Osteoblast (primary cell): ENCODE measurements at regions not wholly inside any gene's neighbourhood (a gene's known extent, or its start where the extent isn't known, plus 50 kb on each side); places are given as distances from the start of the nearest gene placed in this dataset.

Source experiments
- DNase-seq: peaks from one replicate; pipeline ENCODE4 v3.0.0; 2011; ENCODE audit warnings: low spot score, mixed read lengths; ENCODE audit not compliant: insufficient read length; ENCODE audit errors: missing footprints
- H2AFZ ChIP-seq: 2 replicates; pipeline ENCODE4 v1.6.0; 2011; ENCODE audit warnings: mild to moderate bottlenecking, low read length
- H3K27ac ChIP-seq: 2 replicates; pipeline ENCODE4 v1.5.1; 2011; ENCODE audit warnings: mild to moderate bottlenecking, low read depth, low read length, moderate library complexity
- H3K27me3 ChIP-seq: 2 replicates; pipeline ENCODE4 v1.6.0; 2012; ENCODE audit warnings: mild to moderate bottlenecking, control low read depth, inconsistent platforms, low read length, moderate library complexity; ENCODE audit not compliant: insufficient read depth
- H3K36me3 ChIP-seq: 2 replicates; pipeline ENCODE4 v1.5.1; 2011; ENCODE audit warnings: mild to moderate bottlenecking, low read length, control low read depth, moderate library complexity; ENCODE audit not compliant: insufficient read depth
- H3K4me1 ChIP-seq: 2 replicates; pipeline ENCODE4 v1.5.1; 2011; ENCODE audit warnings: mild to moderate bottlenecking, low read length, control low read depth, moderate library complexity; ENCODE audit not compliant: insufficient read depth
- H3K4me2 ChIP-seq: 2 replicates; pipeline ENCODE4 v1.6.0; 2011; ENCODE audit warnings: mild to moderate bottlenecking, low read length; ENCODE audit not compliant: insufficient read depth
- H3K4me3 ChIP-seq: fragments of 200-600 bp; sonication (generic); 3 replicates; pipeline ENCODE4 v1.5.1; 2012; ENCODE audit warnings: mild to moderate bottlenecking, low read length, inconsistent platforms; ENCODE audit not compliant: insufficient read depth
- H3K79me2 ChIP-seq: 2 replicates; pipeline ENCODE4 v1.6.0; 2012; ENCODE audit warnings: mild to moderate bottlenecking, low read length, control low read depth, inconsistent platforms; ENCODE audit not compliant: insufficient read depth
- H3K9me3 ChIP-seq: 2 replicates; pipeline ENCODE4 v1.5.1; 2011; ENCODE audit warnings: low read depth, low read length, control low read depth
- H4K20me1 ChIP-seq: 2 replicates; pipeline ENCODE4 v1.6.0; 2012; ENCODE audit warnings: mild to moderate bottlenecking, low read length, control low read depth; ENCODE audit not compliant: insufficient read depth
- TF ChIP-seq, protein P1 (sequence below): IDR thresholded peaks from 2 replicates; pipeline ENCODE4 v1.5.1; 2011; ENCODE audit warnings: mild to moderate bottlenecking, low read depth, low read length, moderate library complexity; ENCODE audit errors: extremely low read depth

DNA sequence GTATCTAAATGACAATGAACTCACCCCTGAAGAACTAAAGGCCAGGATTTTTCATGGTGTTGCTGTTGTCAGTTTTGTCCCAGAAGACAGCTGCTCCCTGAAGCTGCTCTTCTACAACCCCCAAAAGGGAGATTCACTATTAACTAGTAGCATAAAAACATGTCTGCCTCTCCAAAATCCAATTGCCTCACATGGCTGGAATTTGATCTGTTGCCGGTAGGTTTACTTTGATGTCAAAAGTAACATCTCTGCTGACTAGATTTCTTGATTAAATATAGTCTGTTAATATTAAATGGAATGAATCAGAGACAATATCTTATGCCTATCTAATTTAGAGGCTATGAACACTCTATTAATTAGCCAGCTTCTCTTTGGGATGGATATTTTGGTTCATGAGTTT is 425.4 kb downstream of the ETS1 start:
- no peak for DNase-seq
- H3K27ac ChIP-seq, result no peak overlapping the region
- H2AFZ ChIP-seq, result no peak overlapping the region
- H3K4me1 ChIP-seq, result no peaks in the 10 kb centered on the region
- no peaks in the 10 kb centered on the region for H3K79me2 ChIP-seq
- H3K4me3 ChIP-seq, result no peak overlapping the region
- TF ChIP-seq, protein P1, sequence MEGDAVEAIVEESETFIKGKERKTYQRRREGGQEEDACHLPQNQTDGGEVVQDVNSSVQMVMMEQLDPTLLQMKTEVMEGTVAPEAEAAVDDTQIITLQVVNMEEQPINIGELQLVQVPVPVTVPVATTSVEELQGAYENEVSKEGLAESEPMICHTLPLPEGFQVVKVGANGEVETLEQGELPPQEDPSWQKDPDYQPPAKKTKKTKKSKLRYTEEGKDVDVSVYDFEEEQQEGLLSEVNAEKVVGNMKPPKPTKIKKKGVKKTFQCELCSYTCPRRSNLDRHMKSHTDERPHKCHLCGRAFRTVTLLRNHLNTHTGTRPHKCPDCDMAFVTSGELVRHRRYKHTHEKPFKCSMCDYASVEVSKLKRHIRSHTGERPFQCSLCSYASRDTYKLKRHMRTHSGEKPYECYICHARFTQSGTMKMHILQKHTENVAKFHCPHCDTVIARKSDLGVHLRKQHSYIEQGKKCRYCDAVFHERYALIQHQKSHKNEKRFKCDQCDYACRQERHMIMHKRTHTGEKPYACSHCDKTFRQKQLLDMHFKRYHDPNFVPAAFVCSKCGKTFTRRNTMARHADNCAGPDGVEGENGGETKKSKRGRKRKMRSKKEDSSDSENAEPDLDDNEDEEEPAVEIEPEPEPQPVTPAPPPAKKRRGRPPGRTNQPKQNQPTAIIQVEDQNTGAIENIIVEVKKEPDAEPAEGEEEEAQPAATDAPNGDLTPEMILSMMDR, result no peak
- no peaks in the 10 kb centered on the region for H3K9me3 ChIP-seq
- H3K36me3 ChIP-seq, result no peaks in the 10 kb centered on the region
- H3K4me2 ChIP-seq, result no peak overlapping the region
- H4K20me1 ChIP-seq, result no peaks in the 10 kb centered on the region
- H3K27me3 ChIP-seq, result no peaks in the 10 kb centered on the region

DNA sequence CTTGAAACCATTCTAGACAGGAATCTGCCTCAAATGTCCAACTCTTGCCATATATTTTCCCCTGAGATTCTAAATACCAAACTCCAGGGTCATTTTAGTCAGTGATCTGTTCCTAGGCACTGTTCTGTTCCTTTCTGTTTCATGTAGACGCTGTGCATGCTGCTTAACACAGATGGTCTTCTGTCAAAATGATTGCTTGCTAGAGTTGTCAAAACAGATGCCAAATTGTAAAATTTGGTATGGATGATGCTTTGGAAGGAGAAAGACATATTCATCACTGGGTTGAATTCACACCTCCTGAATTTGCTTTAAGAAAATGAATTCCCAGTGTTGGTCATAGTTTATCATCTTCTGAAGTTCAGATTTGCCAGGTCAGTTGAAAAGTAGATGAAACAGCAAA is 425.9 kb downstream of the ETS1 start:
- H3K4me1 ChIP-seq, result no peaks in the 10 kb centered on the region
- no peaks in the 10 kb centered on the region for H3K79me2 ChIP-seq
- H4K20me1 ChIP-seq, result no peaks in the 10 kb centered on the region
- H3K4me3 ChIP-seq, result no peak overlapping the region
- DNase-seq, result no peak
- H3K9me3 ChIP-seq, result no peaks in the 10 kb centered on the region
- no peak overlapping the region for H3K4me2 ChIP-seq
- no peaks in the 10 kb centered on the region for H3K27me3 ChIP-seq
- TF ChIP-seq, protein P1, result no peak
- no peak overlapping the region for H2AFZ ChIP-seq
- no peak overlapping the region for H3K27ac ChIP-seq
- no peaks in the 10 kb centered on the region for H3K36me3 ChIP-seq

DNA sequence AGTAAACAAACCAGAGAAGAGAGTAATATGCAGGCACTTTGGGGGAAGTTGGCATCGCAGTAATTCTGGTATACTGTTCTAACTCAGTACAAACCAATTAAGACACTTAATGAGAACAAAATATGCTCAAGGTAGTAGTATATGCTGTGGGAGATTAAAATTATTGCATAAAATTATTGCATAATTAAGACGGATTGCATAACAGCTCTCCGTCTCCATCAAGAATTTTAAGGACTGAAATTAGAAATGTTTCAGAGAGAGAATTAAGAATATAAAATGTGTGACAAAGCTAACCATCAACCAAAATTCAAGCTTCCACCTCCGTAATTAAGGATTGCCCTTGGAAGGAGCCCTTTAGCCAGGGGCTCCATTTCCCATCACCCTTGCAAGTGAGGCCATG is 428.5 kb downstream of the ETS1 start:
- DNase-seq, result no peak
- no peaks in the 10 kb centered on the region for H3K27me3 ChIP-seq
- no peaks in the 10 kb centered on the region for H3K79me2 ChIP-seq
- H3K4me2 ChIP-seq, result no peak overlapping the region
- H3K4me1 ChIP-seq, result no peaks in the 10 kb centered on the region
- no peak overlapping the region for H3K27ac ChIP-seq
- no peak overlapping the region for H3K4me3 ChIP-seq
- no peaks in the 10 kb centered on the region for H3K36me3 ChIP-seq
- TF ChIP-seq, protein P1, result no peak
- H3K9me3 ChIP-seq, result no peaks in the 10 kb centered on the region
- H2AFZ ChIP-seq, result no peak overlapping the region
- no peaks in the 10 kb centered on the region for H4K20me1 ChIP-seq

DNA sequence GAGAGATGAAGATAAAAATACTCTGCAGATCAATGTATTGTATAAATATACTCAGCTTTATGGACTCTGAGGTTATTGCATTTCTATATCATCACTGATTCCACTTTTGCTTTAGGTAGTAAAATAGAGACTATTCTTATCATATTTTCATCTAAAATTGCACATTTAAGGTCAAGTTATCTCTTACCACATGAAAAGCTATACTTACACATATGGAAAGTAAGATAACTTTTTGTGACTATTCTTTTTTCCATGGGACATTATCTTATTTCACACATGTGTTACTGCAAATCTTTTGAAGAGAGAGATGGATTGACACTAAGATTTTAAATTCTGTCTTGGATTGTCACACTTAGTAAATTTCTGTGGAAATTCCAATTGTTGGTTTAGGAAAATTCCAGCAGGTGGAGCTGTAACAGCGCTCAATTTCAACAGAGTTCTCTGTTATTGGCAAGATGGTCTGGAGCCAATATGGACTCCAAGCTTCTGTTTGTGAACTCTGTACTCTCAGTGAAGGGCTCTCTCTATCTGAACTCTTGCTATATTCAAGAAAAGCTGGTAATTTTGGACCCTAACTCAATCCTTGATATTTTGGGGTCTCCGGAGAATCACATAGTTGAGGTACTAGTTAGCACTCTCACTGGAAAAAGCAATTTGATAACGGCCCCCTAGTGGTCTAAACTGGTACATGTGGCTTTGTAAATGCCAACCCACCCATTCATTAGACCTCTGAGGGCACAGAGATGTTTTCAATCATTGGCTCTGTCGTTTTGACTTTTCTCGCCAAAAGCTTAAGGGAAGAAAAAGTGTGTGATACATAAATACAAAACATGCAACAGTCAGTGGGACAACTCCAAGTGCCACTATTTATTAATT is 429.7 kb downstream of the ETS1 start:
- no peaks in the 10 kb centered on the region for H3K79me2 ChIP-seq
- no peaks in the 10 kb centered on the region for H3K9me3 ChIP-seq
- no peaks in the 10 kb centered on the region for H4K20me1 ChIP-seq
- H3K27ac ChIP-seq, result peak overlapping the region; percentile 53
- H3K4me2 ChIP-seq, result peak overlapping the region; percentile 90
- no peaks in the 10 kb centered on the region for H3K27me3 ChIP-seq
- TF ChIP-seq, protein P1, result peak; percentile 94
- DNase-seq, result peak; percentile 67
- H3K36me3 ChIP-seq, result no peaks in the 10 kb centered on the region
- peak overlapping the region; percentile 93 for H2AFZ ChIP-seq
- peak overlapping the region; percentile 64 for H3K4me3 ChIP-seq
- no peaks in the 10 kb centered on the region for H3K4me1 ChIP-seq
